Inferior parietal cortex (tissue), 1 donor: ENCODE measurements at regions not wholly inside any gene's neighbourhood (a gene's known extent, or its start where the extent isn't known, plus 50 kb on each side); places are given as distances from the start of the nearest gene placed in this dataset.
"Not testable (repeated sequence)": the region's sequence is repeated elsewhere in the genome, so short reads cannot be mapped to it uniquely, and the experiment has no call there.

Experiments used
- DNase-seq: peaks from one replicate; pipeline ENCODE4 v3.0.0-alpha.2; 2016; ENCODE audit errors: extremely low spot score

DNA sequence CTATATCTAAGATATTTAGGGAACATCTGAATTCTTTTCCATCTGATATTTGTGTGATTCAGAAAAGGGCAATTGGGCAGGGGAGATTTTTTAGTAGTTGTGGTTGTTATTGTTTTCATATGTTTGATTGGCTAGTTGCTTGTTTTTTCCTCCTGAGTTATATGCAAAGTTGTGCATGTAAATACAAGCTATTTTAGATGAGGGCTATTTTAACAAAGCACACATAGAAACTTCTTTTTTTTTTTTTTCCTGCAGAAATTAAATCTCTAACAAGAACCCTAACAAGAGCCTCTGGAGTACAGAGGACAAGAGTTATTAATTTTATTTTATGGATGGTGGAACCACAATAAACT is 559.1 kb downstream of the CETN3 start:
- no peak for DNase-seq

DNA sequence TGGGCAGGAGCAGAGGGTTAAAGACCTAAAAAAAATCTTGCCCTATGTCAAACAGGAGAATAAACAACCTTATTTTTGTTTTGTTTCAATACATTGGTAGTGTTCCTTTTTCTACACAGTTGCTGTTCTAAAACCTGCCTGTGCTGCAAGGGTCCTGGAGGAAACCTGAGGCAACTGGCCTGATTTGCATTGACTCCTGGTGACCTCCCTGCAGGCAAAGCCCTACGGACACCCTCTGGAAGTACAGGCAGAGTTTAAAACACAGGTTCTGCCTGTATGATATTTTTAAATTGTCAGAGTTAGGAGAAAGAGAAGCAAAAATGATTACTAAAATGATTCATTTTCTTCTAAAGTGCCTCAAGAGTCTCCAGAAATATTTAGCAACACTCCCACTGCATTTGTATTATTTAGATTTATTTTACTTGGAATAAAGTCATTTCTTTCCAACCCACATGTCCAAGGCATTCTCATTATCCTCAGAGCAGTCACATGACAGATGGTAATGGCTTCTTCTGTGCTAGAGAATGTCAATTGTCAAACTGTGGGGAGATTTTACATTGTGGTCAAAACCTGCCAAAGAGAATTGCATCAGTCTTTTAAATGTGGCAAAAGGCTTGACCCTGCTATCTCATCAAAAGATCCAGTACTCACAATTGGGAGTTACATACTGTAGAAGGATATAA is 559.6 kb downstream of the CETN3 start:
- no peak for DNase-seq

DNA sequence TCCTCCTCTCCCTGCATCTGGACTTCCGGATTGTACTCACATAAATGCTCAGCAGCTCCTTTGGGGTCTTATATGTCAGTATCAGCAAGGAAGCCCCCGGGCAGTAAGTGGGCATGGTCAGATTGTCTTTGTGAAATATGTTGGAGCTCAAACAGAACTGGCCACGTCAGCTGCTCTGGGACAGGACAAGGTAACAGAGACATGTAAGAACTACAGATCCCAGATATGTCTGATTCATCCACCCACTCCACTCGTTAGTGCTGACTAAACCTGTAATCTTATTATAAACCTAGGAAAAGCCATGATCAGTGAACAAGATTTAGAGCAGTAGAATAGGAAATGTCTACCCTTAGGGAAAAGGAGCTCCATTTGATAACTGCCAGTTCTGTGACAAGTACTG is 561.8 kb downstream of the CETN3 start:
- DNase-seq = no peak

DNA sequence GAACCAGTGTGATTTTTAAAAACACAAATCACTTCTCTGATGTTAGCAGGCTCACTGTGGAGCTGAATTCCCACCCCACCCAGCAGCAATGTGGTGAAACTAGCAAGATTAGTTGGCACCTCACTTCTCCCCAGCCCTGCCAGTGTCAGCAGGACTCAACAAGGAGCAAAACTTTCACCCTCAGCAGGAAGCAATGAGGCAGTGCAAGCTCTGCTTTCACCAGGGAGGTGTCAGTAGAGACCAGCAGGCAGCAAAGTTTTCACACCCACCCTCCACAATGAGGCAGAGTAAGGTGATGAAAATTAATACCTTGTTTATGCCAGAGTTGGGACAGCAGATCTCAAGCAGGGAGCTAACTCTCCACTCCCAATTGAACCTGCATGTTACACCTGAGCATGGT is 565.0 kb downstream of the CETN3 start:
- no peak for DNase-seq

DNA sequence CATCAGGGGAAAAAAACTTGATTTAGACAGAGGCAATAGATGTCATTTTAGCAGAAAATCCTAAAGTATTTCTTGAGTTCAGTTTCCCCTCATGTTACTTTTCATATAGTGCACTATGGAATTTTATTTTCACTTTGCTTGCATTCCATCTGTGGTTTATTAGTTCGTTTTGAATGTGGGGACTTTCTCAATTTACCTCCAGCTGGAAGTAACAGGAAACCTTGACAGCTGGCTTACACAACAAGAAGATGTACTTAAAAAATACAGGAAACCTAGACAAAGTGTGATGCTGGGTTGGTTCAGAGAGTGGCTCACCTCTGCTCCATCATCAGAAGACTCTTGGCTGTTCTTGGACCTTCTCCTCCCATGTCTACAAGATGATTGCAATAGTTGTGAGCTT is 567.0 kb downstream of the CETN3 start:
- no peak for DNase-seq

DNA sequence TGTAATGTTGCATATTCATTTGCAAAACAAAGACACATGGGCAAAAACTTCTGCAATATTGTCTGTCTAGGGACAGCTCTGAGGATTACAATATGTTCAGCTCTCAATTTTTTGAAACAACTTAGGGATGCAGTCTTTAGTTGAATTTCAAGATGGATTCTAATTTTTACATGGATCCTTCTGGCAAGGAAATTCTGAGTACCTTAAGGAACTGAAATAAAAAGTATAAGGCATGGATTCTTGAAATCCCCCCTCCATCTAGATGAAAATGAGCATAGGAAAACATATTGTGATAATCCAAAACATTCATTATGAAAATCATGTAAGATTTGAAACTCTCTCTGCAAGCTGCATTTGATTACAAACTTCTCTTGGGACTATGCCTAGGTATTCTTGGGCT is 568.6 kb downstream of the CETN3 start:
- DNase-seq = no peak

DNA sequence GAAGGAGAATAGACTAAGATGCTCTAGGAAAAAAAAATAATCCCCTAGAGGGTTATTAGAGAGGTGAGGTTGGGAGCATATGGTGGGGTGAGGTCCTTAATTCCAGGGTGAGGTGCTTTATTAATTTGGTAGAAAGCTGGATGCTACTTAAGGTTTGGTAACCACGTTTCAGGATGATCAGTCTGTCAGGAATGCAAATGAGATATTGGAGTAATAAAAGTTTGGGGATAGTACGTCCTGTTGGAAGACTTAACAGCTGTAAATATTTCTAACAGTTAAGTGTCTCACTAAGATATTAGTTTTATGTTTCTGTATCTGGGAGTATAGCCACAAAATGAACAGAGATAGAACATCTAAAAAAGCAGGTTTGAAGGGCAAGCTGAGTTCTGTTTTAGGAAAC is 578.9 kb downstream of the CETN3 start:
- no peak for DNase-seq

DNA sequence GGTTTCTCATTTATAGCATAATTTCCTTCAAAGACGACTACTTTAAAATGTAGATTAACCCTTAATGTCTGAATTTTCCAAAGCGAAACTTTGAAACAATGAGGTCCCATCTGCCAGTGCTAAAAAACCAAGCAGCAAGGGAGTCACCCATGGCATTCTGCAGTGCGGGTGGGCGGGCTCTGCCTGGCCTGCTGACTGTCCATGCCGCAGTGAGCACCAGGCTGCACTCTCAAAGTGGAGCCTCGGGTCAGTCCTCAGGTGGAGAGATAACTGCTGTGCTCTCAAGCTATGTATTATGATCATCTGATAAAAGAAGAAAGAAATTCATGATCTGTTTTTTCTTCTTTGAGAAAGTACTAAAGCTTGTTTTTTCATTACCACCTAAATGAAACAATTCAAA is 581.6 kb downstream of the CETN3 start:
- DNase-seq = no peak

DNA sequence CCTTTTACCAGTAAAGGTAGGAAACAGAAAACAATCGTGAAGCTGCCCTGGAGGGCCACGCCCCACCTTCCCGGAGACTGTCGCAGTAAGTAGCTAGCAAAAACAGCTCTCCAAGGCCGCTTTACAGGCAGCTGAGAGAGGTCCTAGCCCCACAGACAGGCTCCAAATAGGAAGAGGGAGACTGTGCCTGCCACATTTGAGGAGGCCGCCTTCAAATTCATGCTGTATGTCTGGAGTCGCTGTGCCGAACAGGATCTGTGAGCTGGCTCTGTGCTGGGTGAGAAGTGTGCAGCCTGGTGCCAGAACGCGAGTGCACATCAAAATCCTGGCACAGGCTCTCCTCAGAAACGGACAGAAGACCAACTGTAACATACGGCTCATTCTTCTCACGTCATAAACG is 582.2 kb downstream of the CETN3 start:
- DNase-seq = no peak

DNA sequence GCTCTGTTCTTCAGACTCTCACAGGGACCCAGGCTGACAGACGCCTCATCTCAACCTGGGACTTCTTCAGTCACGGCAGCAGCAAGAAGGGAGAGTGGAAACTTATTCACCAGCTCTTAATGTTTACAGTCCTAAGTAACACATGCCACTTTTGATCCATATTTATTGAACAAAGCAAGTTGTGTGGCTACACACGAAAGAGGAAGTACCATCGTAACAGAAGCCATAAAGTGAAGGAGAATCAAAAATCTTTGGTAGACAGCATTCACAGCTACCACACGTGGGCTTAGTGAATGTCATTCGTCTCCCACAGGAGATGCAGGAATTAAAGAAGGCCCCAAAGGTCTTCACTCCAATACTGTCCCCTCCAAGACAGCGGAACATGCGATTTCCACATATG is 582.6 kb downstream of the CETN3 start:
- no peak for DNase-seq

DNA sequence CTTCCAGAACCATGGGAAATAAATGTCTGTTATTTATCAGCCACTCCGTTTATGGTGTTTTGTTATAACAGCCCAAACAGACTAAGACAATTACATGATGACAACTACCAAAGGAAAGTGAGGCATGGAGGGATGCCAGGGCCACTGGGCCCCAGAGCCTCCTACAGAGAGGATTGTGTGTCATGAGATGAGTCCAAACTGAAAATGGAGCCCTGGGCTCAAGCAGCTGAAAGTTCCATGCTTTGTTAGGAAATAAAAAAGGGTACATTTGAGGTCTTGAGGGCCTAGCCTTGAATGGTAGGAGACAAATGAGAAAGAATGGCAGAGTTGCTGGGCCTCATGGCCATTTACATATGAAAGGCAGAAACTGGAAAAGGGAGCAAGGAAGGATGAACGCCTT is 586.5 kb downstream of the CETN3 start:
- DNase-seq = no peak

DNA sequence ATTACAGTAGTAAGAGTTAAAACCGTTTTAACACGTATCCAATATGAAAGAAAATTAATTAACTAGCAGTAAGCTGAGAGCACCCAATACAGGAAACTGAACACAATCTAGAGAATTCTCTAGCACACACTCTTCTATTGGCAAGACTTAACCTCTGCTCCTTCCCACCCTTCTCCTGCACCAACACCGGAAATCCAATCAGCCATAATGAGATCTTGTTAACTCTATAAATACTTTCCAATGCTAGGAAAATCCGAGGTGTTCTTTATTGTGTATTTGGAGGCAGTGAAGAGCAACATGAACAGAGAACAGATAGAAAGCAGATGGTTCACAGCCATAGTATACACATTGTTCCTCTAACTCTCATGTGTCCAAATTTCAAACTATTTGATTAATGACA is 591.7 kb downstream of the CETN3 start:
- DNase-seq = no peak

DNA sequence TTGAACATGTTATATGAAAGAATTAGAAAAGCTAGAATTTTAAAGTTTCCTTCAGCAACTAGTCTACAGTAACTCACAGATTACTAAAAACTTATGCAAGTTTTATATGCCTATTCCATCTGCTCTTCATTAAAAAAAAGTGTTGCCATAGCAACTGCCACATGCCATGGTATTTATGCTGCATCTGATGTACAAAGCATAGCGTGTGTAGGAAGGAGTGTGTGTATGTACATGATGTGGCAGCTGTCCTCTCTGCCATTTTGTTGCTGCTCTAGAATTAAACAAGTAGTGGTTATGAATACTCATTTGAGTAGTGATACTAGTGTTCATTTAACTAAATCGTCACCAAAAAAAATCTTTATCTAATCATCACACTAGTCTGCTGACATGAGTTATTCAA is 593.5 kb downstream of the CETN3 start:
- peak; percentile 77 for DNase-seq

DNA sequence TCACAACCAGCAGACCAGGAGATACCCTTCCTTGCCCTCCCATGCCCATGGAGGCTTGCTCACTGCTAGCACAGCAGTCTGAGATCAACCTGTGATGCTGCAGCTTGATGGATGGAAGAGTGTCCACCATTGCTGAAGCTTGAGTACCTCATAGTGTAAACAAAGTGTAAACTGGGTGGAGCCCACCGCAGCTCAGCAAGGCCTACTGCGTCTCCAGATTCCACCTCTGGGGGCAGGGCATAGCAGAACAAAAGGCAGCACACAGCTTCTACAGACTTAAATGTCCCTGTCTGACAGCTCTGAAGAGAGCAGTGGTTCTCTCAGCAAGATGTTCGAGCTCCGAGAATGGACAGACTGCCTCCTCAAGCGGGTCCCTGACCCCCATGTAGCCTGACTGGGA is 608.8 kb downstream of the CETN3 start:
- DNase-seq = not testable (repeated sequence)

DNA sequence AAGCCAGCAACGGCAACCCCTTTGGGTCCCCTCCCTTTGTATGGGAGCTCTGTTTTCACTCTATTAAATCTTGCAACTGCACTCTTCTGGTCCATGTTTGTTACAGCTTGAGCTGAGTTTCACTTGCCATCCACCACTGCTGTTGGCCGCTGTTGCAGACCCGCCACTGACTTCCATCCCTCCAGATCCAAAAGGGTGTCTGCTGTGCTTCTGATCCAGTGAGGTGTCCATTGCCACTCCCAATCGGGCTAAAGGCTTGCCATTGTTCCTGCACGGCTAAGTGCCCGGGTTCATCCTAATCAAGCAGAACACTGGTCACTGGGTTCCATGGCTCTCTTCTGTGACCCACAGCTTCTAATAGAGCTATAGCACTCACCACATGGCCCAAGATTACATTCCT is 615.1 kb downstream of the CETN3 start:
- not testable (repeated sequence) for DNase-seq

DNA sequence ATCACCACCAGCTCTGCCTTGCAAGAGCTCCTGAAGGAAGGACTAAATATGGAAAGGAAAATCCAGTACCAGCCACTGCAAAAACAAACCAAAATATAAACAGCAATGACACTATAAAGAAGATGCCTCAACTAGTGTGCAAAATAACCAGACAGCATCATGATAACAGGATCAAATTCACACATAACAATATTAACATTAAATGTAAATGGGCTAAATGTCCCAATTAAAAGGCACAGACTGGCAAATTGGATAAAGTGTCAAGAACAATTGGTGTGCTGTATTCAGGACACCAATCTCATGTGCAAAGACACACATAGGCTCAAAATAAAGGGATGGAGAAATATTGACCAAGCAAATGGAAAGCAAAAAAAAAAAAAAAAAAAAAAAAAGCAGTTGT is 629.8 kb downstream of the CETN3 start:
- DNase-seq = not testable (repeated sequence)

DNA sequence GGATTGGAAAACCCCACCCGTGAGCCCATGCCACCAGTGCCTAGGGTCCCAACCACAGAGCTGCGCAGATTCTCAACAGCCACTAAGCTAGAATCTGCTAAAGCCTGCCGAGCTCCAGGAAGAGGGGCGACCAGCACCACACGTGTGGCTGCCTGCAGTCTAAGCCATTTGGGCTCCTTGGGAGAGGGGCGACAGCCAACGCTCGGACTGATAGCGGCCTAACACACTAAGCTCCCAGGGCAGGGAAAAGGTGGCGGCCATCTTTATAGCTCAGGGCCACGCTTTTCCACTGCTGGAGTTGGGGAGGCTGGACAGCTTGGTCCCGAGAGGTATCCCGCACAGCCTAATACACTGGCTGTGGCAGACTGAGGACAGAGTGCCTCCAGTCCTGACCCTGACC is 631.8 kb downstream of the CETN3 start:
- DNase-seq = no peak

DNA sequence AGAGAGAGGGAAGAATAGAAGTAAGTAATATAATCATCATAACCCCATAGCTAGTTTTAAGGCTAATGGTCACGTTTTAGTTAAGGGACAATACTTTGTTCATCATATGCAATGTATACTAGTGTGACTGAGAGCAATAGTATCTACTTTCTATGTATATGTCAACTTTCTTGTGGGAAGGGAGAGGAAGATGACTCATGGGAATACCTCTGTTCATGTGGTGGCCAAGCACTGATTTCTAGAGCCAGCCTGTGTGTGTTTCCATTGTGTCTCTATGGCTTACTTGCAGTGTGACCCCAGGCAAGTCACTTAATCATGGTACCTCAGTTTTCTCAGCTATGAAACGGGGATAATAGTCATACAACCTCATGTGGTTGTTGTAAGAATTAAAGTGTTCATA is 639.6 kb downstream of the CETN3 start:
- DNase-seq = no peak

DNA sequence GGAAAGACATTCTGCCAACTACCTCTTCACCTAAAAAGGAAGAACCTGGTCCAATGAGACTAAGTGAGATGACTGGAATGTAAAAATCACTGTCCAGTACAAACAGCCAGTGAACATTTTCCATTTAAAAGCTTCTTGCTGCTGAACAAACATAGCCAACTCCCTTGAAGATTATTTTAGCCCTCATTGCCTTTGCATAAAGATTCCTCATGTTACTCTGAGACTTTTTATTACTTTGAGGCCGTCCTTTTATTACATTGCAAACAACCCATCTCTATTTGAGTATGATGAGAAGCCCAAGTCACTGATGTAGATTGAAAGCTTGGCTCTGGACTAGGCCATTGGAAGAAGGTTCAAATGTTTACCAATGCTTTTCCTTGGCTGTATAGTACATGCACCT is 649.8 kb downstream of the CETN3 start:
- no peak for DNase-seq

DNA sequence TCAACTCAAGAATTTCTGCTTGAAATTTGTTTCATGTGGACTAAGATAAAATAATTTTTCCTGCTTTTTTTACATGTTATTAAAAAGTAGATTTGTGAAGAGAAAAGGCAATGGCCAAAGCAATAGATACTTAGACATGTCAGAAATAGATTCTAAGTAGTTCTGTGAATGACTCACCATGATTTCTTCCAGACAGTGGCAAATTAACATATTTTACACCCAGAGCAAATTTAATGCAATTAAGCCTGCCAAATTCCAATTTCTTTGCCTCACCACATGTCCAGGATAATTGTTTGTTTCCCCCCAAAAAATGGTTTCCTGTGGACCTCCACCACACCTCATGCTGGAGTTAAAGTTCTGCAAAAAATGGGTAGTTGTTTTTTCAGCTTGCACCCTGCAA is 651.4 kb downstream of the CETN3 start:
- DNase-seq = peak; percentile 29

DNA sequence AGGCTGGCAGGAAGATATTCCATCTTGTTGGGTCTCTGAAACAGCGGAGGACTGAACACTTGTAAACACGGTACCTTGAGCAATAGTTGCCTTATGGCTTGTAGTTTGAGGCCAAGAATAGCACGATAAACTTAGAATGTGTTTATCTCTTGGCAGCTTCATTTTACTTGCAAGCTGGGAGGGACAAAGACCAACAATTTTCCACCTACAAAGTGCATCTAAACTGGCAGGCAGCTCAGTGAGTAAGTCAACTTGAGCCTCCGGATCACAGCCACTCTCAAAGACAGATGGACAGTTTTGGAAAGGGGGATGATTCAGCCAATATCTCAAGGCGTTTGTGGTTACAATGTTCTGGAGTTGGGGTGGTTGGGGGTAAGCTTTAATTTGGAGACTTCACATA is 652.6 kb downstream of the CETN3 start:
- peak; percentile 50 for DNase-seq

DNA sequence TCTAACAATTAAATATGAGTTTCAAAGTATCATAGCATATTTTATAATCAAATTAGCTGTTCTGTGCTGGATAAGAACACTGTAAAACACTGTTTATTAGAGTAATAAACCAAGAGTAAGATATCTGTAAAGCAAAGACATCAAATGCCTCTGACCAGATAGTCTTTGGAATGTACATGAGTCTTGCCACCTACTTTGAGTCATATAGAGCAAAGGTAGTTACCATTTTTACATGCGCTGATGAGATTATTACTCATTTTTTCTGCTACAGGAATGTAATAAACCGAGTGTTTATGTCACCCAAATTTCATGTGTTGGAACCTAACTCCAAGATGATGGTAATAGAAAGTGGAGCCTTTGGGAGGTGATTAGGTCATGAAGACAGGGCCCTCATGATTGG is 654.5 kb downstream of the CETN3 start:
- DNase-seq = no peak

DNA sequence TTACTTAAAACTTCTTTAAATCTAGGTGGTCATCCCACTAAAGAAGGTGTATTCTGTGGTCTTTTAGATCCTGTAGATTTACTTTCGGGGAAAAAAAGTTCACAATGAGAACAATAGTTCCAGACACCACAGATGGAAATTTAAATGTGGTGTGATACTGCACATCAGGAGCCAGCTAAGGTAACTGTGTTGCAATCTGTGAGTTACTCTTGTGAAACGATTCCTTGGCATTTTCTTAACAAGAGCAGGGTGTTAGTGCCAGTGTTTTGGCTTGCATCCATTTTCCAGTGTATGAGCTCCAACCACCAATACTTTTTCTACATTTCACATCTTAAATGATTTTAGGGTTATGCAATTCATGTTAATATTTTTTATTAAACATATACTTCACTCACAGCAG is 674.5 kb downstream of the CETN3 start:
- DNase-seq = no peak

DNA sequence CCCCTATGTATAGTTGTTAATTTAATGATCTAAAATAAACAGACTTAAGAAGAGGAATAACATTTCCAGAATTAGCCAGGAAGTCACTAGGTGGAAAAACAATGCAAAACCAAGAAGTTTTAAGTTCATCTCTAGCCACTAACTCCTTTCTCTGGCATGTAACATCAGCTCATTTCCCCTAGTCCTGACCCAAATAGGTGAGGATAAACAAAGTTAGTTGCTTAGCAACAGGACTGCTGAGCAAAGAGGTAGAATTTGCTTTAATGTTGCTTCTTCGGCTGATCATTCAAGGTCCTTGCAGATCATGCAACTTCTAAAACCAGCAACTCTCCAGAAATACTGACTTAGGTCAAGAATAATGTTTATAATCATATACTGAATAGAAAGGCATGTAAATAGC is 675.8 kb downstream of the CETN3 start:
- DNase-seq = no peak
